HG03469 (cell line): ENCODE measurements at regions not wholly inside any gene's neighbourhood (a gene's known extent, or its start where the extent isn't known, plus 50 kb on each side); places are given as distances from the start of the nearest gene placed in this dataset.

Source experiments
- ATAC-seq: cut with Tn5 transposase; IDR thresholded peaks from one replicate; pipeline ENCODE4 v1.9.1; 2021; ENCODE audit warnings: mild to moderate bottlenecking, moderate library complexity, moderate number of reproducible peaks; ENCODE audit not compliant: unreplicated experiment

DNA sequence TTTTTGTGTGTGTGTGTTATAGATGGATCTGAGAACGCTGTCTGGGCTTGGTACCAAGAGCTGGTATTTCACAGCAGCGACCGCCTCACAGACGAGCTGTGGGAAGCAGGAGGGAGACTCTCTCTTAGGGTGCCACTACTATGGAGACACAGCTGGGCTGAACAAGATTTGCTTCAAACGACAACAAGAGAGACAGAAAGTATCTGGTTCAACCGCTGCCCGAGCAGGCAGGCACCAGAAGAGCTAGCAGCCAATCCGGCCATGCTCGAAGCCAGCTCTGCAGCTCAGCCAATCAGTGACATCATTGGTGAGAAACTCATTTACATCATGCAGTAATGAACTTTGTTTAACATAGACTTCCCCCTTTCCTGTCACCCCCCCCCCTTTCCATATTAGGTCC, 341.3 kb downstream of the USP25 start:
- ATAC-seq: no peak

DNA sequence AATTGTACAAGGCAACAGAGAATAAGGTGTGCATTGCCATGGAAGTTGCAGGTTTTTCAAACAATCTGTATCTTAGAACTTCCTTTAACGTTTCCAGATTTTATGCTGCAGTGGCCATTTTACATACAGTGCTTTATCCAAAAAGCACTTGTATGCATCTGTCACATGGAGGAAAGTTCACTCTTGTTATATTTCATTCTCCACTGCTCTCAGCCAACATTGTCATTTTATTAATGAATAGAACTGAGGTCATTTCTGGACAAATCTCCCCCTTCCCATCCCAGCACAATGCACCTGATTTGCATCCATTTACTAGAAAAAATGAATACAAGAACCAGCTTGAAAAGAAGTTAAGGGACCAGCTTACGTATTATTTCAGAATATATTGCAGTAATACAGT, 342.0 kb downstream of the USP25 start:
- no peak for ATAC-seq

DNA sequence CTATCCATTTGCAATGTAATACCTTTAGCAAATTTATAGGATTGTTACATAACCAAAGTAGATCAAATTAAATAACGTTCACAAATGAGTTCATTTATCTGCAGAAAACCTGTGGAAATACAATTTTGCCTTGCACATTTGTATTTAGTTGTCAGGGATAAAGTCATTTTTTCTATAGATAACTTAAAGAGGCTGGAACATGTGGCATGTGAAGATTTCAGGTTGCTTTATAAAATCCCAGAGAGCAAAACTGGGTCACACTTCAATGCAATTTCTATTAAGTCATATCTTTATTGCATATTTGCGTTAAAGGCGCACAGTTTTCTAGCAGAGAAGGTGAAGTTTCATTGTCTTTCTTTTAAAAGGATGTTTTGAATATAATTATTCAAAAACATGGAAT, 342.4 kb downstream of the USP25 start:
- ATAC-seq: no peak

DNA sequence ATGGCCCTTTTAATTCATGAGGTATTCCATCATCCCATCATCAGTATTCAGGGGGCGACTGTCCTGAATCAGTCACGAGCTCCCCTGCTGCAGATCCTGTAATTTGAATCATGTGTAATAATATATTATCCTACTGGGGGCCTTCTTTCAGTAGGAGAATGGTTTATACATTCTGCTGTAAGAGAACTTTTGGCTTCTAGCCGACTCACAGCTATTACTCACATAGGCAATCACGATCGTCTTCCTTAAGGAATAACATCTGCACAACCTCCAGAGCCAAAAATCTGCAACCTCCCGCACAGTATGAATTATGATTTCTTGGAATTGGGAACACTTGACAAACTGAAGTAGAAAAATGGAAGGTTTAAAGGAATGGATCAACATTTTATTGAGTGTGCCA, 343.0 kb downstream of the USP25 start:
- ATAC-seq: no peak

DNA sequence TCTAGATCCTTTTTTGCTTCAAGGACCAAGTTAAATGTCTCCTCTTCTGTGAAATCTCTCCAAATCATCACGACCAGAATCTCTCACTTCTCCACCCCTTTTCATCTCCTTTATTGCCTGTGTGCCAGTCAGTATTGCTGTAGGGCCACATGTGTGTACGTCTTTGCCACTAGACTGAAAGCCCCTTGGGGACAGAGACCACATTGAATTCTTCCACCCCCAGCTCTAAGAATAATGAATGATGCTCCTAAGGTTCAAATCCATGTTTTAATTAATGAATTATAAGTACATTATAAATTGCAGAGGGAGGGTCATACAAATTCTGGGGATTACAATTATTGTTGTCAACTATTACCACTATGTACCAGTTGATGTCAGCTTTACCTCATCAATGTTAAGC, 343.8 kb downstream of the USP25 start:
- no peak for ATAC-seq

DNA sequence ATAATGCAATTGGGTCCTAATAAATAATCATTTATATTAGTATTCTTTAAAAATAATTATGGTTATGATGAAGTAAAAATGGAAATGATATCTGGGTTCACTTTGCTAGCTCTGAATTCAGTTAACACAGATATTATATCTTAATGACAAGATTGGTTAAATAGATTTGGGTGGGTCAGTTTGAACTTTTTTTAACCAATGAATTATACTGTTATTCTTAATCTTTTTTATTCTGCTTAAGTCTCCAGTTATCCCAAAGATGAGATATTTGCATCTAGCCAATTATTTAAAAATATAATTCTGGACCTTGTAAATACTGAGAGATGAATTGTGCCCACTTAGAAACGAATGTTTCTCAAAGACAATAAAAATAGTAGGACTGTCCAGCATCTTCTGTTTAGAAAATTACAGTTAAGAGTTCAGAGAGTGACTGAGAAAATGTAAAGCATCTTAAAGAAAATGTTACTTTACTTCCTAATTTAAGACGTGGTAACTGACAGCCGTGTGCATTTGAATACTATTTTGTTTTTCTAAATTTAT, 345.2 kb downstream of the USP25 start:
- no peak for ATAC-seq

DNA sequence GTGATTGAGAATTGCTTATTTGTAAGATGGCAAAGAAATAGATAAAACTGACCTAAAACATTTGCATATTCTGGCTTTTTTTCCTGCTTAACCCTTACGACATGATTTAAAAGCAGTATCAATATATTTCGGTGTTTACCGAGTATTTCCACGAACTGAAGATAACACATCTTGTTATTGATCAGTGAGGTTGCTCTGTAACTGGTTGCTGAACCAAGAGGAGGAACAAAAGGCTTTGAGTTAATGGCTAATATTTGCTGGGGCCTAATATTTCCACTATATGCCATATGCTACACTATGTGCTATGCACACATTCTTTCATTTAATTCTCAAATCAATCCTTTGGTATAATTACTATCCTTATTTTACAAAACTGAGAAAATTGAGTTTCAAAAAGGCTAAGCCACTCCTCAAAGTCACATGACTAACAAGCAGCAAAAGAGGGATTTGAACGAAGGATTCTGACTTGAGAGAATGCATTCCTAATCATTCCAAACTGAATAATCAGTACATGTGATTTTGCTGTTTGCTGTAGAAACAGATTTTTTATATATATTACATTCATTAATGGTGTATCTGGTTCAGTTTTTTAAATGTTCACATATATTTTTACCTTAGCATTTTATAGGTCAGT, 346.0 kb downstream of the USP25 start:
- ATAC-seq: no peak

DNA sequence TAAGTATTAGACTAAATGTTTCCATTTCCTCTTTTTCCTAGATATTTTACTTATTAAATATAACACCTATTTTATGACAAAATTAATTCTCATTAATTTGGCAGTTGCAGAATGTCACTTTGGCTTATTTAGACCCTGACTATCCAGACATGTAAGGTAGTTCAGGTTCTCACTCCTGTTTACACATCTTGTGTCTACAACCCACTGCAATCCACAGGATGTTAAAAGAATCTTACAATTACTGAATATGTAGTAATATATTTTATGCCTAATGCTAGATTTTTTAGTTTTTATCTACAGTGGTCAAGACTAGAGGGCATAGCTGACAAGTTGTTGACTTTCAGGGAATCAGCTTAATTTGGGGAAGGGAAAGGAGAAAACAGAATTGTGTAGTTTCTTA, 346.7 kb downstream of the USP25 start:
- no peak for ATAC-seq

DNA sequence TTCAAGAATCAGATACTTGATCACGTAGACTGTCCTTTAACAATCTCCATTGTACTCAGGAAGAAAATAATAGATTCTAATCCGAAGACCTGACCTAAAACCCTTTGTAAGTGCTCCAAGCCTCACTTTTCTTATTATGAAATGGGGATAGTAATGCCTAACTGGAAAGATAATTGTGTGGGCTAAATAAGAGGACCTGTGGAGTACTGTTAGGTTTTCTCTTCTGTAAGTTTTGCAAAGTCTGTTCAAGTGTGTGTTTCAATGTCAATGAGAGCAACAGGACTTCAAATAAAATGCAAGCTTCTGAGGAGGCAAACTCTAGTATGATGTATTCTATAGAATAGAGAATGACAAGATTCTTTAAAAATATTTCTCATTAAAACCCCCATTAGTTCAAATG, 348.6 kb downstream of the USP25 start:
- ATAC-seq: no peak

DNA sequence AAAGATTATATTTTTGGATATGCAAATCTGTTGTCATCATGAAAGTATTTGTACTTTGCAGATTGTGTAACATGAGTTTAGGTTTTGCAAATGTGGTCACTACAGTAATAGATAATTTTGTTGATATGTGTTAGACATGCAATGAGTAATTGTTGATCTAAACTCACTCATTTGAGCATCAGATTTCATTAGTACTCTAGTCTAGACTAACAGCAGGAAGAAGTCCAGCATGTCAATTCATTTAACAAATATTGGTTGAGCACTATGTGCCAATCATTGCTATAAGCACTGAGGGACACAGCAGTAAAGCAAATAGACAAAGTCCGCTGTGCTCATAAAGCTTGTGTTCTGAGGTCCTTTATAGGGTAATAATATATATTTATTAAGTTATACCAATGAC, 350.0 kb downstream of the USP25 start:
- no peak for ATAC-seq

DNA sequence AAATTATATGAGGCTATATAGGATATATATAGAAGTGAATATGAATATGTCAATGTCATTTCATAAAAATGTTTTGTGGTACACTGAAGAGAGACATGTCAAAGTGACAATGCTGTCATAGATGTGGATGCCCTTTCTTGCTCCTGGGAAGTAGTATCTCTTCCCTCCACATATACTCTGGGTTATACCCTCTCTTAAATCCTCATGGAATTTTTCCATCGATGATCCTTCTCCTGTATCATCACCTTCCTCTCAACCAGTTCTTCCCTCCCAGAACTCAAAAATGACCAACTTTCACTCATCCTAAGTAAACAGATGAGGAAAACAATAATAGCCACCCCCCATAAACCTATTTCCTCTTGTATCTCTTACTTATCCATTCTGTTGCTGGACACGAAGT, 351.5 kb downstream of the USP25 start:
- no peak for ATAC-seq

DNA sequence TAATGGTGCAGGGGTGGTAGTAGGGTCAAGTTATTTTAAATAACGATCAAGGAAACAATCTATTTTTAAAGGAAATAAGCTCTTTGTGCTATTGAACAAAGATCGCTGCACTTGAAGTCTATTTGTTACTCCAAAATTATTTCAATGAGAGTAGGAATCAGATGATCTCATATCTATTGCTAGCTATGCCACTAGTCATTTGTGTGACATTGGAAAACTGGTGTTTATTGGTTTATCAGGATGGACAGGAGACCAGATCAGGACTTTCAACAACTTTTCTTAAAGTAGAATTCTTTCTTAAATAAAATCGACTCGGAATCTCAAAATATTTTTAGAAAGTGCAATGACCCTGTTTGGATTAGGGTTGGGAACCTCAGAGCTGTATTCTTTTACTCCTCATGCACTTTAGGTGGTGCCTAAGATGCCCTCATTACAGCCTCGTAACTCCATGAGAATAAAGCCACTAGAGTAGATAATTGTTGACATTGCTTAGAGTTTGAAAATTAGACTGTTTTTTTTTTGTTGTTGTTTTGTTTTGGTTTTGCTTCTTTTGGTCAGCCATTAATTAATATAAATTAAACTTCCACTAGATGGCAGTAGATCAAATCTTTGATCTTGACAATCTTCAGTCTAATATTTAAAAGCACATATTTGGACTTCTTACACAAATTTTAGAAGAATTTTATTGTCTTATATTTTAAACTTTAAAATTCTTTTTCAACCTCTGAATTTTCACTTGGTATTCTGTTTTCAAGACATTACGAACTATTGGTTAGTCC, 352.4 kb downstream of the USP25 start:
- no peak for ATAC-seq

DNA sequence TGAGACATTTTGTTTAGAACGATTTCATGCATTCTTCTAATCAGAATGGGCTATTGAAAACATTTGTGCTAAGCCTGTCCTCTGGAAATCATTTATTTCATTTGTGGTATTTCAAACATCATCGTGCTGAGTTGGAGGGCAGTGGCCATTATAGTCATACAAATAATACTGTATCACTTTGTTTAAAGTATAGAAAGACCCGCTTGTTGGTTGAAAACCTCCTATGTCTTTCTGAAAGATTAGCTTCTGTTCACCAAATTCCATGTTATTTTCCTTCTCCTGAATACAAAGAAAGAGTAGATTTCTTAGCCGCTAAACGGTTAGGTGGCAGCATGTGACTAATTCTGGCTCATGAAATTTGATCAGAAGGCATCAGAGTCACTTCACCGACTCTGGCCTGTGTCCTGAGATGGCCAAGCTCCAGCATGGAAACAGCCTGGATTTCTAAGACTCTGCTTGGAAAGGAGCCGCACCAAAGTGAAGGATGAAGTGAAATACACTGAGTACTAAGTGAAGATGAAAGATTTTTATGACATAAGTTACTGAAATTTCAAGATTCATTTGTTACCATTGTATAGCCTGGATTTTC, 355.1 kb downstream of the USP25 start:
- ATAC-seq: no peak

DNA sequence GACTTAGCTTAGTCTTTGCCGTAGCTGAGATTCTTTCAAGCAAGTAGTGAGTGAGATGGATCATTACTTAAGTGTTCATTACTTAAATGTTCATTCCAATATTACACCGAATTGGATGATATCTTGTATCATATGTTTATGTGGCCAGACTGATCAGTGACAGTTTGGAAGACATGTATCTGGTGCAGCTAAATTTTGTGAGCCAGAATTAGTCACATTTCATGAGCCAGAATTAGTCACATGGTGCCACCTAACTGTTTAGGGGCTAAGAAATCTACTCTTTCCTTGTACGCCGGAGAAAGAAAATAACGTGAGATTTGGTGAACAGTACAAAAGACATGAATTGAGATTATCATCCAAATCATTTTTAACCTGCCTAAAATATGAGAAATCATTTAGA, 355.6 kb downstream of the USP25 start:
- no peak for ATAC-seq

DNA sequence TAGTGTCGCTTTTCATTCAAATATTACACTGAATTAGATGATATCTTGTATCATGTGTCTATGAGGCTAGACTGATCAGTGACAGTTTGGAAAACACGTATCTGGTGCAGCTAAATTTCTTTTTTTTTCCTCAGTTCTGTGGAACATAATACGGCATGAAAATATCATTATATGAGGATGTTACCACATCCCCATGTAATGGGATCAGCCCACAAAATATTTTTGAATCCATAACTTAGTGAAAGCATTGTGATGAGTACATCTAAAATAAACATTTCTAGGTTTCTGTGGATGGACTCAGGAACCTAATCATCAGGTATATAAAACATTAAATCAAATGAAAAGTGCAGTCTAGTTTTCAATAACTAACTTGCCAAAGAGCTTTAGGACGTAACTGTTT, 356.3 kb downstream of the USP25 start:
- no peak for ATAC-seq

DNA sequence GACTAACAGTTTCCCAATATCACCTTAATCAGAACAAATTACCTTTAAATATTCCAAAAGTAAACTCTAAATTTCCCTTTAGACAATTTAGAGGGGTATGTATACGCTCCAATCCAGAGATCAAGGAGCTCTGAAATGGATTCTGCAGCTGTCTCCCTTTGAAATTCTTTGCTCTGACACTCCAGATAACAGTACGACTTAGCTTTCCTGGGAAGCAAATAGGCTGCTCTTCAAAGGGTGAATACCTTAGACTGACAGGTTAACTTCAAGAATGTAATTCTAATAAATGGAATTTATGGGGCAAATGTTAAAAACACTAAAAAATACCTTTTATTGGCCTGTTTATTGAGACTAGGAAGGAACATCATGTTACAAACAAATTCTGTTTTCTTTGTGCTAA, 357.2 kb downstream of the USP25 start:
- ATAC-seq: no peak

DNA sequence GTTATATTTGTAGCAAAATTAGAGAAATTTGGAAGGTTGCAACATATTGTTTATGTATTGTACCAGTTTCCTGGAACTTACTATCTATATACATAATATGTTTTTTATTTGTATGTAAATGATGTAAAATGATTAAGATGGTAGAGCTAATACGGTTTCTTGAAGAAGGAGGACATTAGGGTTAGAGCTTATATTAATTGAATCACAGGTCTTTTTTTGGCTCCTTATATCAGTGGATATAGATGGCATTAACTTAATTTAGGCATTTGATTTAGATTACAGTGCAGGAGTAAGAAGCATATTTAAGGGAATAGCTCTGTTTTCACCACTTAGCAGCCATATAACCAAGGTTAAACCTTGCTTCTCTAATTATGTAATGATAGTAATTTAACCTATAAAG, 357.7 kb downstream of the USP25 start:
- ATAC-seq: no peak

DNA sequence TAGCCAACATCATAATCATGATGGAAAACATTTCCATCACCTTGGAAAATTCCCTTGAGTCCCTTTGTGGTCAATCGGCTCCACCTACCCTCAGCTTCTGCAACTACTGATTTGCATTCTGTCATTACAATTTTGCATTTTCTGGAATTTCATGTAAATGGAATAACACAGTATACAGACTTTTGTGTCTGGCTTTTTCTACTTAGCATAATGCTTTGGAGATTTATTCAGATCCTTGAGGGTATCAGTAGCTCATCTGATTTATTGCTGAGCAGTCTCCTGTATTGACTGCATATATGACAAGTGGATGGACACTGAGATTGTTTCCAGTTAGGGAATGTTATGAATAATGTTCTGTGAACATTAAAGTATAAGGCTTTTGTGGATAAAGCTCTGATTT, 358.3 kb downstream of the USP25 start:
- ATAC-seq: no peak

DNA sequence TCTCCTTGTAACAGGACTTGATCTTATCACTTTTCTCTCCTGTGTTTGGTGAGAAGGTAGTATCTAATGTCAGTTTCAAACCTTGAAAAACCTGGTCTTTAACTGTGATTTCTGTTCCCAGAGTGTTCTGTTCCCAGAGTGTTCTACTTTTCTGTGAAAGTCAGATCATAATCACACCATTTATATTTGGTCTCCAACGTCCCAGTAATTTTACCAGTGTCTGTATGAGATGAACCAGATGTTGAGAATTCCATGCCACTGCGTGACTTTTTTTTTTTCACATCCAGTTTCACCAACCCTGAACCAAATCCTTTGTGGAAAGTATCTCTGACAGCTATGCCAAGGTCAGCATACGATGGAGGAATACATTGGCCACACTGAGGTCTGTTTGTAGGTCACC, 365.2 kb downstream of the USP25 start:
- ATAC-seq: no peak

DNA sequence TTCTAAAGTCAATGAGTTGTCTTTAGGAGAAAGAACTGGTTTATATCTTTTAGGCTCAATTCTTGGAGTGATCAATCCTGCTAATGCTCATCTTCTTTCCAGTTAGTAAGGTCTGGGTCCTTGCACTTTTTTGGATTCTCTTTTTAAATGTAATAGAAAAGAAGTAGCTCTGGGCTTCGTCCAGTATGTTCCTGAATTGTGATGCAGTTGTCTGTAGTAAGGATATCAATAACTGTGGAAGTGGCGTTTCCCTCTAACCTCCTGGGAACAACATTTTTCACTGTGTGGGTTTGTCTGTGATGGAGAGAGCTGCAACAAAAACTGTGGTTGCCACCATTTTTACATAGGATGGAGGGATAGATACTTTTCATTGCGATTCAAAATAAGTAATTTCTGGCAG, 367.2 kb downstream of the USP25 start:
- no peak for ATAC-seq

DNA sequence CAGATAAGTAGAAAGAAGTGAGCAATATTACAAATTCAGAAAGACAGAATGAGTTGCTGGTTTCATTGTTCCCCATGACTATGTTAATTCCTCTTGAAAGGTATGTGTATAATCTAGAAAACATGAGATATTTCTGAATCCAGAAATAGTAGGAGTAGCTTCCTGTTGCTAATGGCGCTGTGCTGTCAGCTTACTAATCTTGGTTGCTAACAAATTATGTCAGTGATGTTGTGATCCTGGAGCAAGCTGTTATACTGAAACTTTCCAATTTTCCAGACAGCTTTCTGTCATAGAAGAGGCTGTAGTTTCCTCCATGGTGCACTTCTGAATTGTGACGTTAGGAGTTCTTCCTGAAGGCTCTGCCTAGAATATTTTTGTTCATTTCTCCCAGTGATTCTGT, 372.3 kb downstream of the USP25 start:
- no peak for ATAC-seq

DNA sequence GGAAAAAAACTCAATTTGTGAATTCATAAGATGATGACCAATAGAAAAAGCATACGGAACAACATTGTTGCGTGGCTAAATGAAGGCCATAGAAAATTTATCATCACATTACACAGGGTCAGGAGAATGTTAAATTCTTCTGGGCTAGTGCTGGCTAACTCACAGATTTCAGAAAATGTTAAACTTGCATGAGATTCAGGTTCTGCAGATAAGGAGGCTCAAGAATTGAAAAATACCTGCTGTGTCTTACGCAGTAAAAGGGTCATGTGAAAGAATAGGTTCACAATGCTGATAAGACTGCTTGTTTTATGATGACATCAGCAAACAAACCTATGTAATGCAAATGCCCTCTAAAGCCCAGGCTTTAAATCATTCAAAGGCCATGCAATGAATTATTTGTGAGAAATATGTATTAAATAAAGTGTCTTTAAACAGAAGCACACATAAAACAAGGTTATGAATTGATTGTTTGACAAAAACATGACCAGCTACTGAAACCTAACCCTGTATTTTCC, 378.8 kb downstream of the USP25 start:
- no peak for ATAC-seq
